Body of pancreas (tissue), 4 donors: ENCODE measurements at regions not wholly inside any gene's neighbourhood (a gene's known extent, or its start where the extent isn't known, plus 50 kb on each side); places are given as distances from the start of the nearest gene placed in this dataset.

ENCODE experiments used
- CTCF ChIP-seq, 7 experiments: fragments of 450-650 bp in 4 of 7; fragments of 200-600 bp in 3 of 7; sonication (generic) in 3 of 7; IDR thresholded peaks; one replicate each; pipeline ENCODE4 v1.5.1; 2016 to 2019; ENCODE audit warnings: antibody characterized with exemption in 7 of 7
- POLR2A ChIP-seq, 3 donors: fragments of 450-650 bp; IDR thresholded peaks; one replicate each; pipeline ENCODE4 v1.6.1; 2016; ENCODE audit warnings: antibody characterized with exemption in 3 of 3, mild to moderate bottlenecking in 2 of 3

DNA sequence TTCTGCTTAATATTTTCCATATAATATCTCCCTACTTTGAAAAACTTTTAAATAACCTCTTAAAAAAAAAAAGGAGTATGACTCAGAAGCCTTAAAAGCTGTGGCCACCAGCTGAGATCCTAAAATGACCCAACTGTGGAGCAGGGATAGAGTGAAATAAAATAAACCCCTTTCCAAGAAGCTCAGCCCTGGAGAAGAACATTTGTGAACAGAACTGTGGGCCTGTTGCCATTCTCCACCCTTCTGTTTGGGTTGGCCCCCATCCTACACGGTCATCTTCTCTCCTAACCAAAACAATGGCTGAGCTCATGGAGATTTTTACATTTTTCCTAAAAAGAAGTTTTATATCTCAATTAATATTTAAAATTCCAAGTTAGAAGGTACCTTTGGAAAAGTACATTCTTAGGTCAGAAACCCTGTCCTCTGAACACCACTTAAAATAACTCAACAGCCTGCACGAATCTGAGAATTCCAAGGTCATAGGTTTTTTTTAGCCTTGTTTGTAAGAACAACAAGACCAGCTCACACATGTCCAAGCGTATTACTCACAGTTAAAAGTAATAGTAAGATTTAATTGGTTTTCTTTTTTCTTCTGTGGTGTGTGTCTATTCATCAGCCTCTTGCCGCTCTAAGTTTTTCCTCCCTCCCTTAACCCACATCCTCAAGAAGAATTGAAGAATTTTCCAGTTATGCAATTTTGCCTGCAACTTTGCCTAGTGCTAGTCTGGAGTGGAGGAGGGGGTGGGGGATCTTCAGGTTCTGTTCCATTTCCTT, 107.7 kb upstream of the ERRFI1 start:
- no peak for TF ChIP-seq POLR2A (IDR thresholded peaks at IDR 0.05)
- no peak for TF ChIP-seq CTCF (IDR thresholded peaks at IDR 0.05)
